ENCODE measurements at regions not wholly inside any gene's neighbourhood (a gene's known extent, or its start where the extent isn't known, plus 50 kb on each side); places are given as distances from the start of the nearest gene placed in this dataset.
"Not testable (repeated sequence)": the region's sequence is repeated elsewhere in the genome, so short reads cannot be mapped to it uniquely, and the experiment has no call there.

DNA sequence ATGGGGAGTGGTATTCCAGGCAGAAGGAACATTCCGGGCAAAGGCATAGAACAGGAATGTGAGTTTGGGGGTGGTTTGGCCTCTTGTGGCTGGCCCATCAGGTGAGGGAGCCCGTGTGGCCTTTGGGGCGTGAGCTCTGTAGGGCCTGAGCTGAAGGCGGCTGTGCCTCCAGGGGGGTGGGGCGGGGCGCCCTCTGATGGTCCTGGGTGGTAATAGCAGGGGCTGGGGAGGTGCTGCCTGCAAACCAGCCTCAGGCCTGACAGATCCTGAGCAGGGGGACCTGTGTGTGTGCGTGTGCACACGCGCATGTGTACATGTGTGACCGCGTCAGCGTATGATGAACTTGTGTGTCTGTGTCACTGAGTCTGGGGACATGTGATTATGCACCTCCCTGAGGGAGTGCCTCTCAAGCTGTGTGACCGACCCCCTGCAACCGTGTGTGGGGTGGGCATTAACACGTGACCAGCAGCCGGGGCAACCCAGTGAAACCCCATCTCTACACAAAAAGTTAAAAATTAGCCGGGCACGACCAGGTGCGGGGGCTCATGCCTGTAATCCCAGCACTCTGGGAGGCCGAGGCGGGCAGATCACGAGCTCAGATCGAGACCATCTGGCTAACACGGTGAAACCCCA, 177.1 kb downstream of the TBC1D2B start:
- POLR2A ChIA-PET; H3K9me3 ChIP-seq (ENCODE audit: control insufficient read depth, insufficient read depth, low read depth, low read length); H3K27ac ChIP-seq (ENCODE audit: extremely low read depth, low read depth, low read length); H3K36me3 ChIP-seq (ENCODE audit: control insufficient read depth in 2 of 2, insufficient read depth in 1 of 2, low read length in 2 of 2); H3K4me3 ChIP-seq (ENCODE audit: low read depth, low read length); H3K4me1 ChIP-seq (ENCODE audit: control insufficient read depth, insufficient read depth, low read length): not testable (repeated sequence)
- CTCF ChIA-PET: interaction anchor here (0.6 to 4.8 kb wide), 21 partner anchors 9 to 394 kb away, joined by 3 to 48 read pairs (median 3); partner anchors contain the start of gene CIB2
- 0 out of 2 replicates have a peak, but pooled peaks have one; percentile 16 for TF ChIP-seq ZNF10 (tag by site-specific recombination; IDR thresholded peaks at IDR 0.05)
- peak; percentile 62 for TF ChIP-seq CTCF (tag by site-specific recombination; IDR thresholded peaks at IDR 0.05)
- peak; percentile 31; the same call in 1 of the 2 replicates for TF ChIP-seq GLIS1 (tag by site-specific recombination; IDR thresholded peaks at IDR 0.05)

DNA sequence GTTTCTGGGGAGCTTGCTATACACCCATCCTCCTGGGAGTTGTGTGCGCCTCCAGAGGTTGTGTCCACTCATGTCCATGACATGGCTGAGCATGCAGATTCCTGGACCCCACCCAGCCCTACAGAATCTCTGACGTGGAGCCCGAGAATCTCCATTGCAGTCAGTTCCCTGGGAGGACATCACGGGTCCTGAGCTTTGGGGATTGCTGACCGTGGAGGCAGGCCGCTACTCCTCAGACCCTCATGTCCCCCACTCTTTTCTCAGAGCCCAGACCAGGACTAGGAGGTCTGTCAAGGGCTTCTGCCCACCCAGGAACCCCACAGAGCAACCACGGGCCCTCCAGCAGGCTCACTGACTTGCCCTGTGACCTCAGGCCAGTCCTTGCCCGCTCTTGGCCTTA, 177.7 kb downstream of the TBC1D2B start:
- CTCF ChIA-PET: interaction anchor here (0.6 to 4.8 kb wide), 16 partner anchors 10 to 394 kb away, joined by 3 to 48 read pairs (median 4); partner anchors contain the start of gene CIB2

DNA sequence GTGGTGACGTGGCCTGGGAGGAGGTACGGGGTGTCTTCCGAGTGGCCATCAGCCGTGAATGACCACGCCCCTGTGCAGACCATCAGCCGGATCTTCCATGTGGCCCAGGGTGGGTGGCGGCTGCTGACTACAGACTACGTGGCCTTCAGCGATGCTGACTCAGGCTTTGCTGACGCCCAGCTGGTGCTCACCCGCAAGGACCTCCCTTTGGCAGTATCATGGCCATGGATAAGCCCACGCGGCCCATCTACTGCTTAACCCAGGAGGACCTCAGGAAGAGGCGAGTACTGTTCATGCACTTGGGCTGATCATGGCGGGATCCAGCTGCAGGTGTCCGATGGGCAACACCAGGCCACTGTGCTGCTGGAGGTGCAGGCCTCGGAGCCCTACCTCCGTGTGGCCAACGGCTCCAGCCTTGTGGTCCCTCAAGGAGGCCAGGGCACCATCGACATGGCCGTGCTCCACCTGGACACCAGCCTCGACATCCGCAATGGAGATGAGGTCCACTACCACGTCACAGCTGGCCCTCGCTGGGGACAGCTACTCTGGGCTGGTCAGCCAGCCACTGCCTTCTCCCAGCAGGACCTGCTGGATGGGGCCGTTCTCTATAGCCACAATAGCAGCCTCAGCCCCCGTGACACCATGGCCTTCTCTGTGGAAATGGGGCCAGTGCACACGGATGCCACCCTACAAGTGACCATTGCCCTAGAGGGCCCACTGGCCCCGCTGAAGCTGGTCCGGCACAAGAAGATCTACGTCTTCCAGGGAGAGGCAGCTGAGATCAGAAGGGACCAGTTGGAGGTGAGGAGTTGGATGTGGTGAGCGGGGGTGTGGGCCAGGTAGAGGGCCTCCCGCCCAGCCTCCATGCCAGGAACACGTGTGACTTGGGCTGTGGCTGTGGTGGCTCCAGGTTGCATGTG, 178.4 kb downstream of the TBC1D2B start:
- Histone ChIP-seq H3K4me3 (ENCODE audit: low read depth, low read length) (no peak overlapping the region), H3K4me1 (ENCODE audit: control insufficient read depth, insufficient read depth, low read length) (no peaks in the 10 kb centered on the region), H3K36me3 (ENCODE audit: control insufficient read depth in 2 of 2, insufficient read depth in 1 of 2, low read length in 2 of 2) (no peaks in the 10 kb centered on the region), H3K27ac (ENCODE audit: extremely low read depth, low read depth, low read length) (no peak overlapping the region), H3K9me3 (ENCODE audit: control insufficient read depth, insufficient read depth, low read depth, low read length) (no peaks in the 10 kb centered on the region)
- POLR2A ChIA-PET: no interaction called here
- CTCF ChIA-PET: interaction anchor here (0.6 to 4.8 kb wide), 4 partner anchors 10 to 60 kb away, joined by 4 to 48 read pairs (median 8); no protein-coding TSS in a partner anchor
- TF ChIP-seq SP3 (tag by site-specific recombination; IDR thresholded peaks at IDR 0.05): no peak
- no peak for TF ChIP-seq ZBTB6 (tag by site-specific recombination; IDR thresholded peaks at IDR 0.05)
- TF ChIP-seq, protein P1, sequence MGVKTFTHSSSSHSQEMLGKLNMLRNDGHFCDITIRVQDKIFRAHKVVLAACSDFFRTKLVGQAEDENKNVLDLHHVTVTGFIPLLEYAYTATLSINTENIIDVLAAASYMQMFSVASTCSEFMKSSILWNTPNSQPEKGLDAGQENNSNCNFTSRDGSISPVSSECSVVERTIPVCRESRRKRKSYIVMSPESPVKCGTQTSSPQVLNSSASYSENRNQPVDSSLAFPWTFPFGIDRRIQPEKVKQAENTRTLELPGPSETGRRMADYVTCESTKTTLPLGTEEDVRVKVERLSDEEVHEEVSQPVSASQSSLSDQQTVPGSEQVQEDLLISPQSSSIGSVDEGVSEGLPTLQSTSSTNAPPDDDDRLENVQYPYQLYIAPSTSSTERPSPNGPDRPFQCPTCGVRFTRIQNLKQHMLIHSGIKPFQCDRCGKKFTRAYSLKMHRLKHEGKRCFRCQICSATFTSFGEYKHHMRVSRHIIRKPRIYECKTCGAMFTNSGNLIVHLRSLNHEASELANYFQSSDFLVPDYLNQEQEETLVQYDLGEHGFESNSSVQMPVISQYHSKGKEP (tag by site-specific recombination; IDR thresholded peaks at IDR 0.05): no peak
- no peak for TF ChIP-seq ZNF248 (tag by site-specific recombination; IDR thresholded peaks at IDR 0.05)
- no peak for TF ChIP-seq KLF9 (tag by site-specific recombination; IDR thresholded peaks at IDR 0.05; ENCODE audit: low read depth)
- no peak for TF ChIP-seq ZNF629 (tag by site-specific recombination; IDR thresholded peaks at IDR 0.05)
- TF ChIP-seq ZFP37 (tag by site-specific recombination; IDR thresholded peaks at IDR 0.05): no peak
- TF ChIP-seq REPIN1 (tag by site-specific recombination; IDR thresholded peaks at IDR 0.05; ENCODE audit: low read depth): no peak
- TF ChIP-seq ZNF112 (tag by site-specific recombination; IDR thresholded peaks at IDR 0.05): no peak
- TF ChIP-seq ZNF416 (tag by site-specific recombination; IDR thresholded peaks at IDR 0.05): no peak
- TF ChIP-seq HOXA7 (CRISPR knock-in tag; IDR thresholded peaks at IDR 0.05; ENCODE audit: borderline replicate concordance): no peak
- TF ChIP-seq ZNF571 (tag by site-specific recombination; IDR thresholded peaks at IDR 0.05): no peak
- TF ChIP-seq ZNF19 (tag by site-specific recombination; IDR thresholded peaks at IDR 0.05; ENCODE audit: low read depth): no peak
- no peak for TF ChIP-seq ZNF670 (tag by site-specific recombination; IDR thresholded peaks at IDR 0.05; ENCODE audit: low read depth)
- no peak for TF ChIP-seq ZNF692 (tag by site-specific recombination; IDR thresholded peaks at IDR 0.05)

More for the DNA sequence above, 177.7 kb downstream of the TBC1D2B start:
- H3K36me3 ChIP-seq (ENCODE audit: control insufficient read depth in 2 of 2, insufficient read depth in 1 of 2, low read length in 2 of 2); H3K9me3 ChIP-seq (ENCODE audit: control insufficient read depth, insufficient read depth, low read depth, low read length); H3K27ac ChIP-seq (ENCODE audit: extremely low read depth, low read depth, low read length); POLR2A ChIA-PET; H3K4me3 ChIP-seq (ENCODE audit: low read depth, low read length); H3K4me1 ChIP-seq (ENCODE audit: control insufficient read depth, insufficient read depth, low read length): not testable (repeated sequence)

Measured in HEK293 (cell line).